GM21717 (cell line): ENCODE measurements at regions not wholly inside any gene's neighbourhood (a gene's known extent, or its start where the extent isn't known, plus 50 kb on each side); places are given as distances from the start of the nearest gene placed in this dataset.

Experiments used
- ATAC-seq: cut with Tn5 transposase; IDR thresholded peaks from one replicate; pipeline ENCODE4 v1.9.1; 2021; ENCODE audit warnings: mild to moderate bottlenecking, moderate library complexity; ENCODE audit not compliant: unreplicated experiment

DNA sequence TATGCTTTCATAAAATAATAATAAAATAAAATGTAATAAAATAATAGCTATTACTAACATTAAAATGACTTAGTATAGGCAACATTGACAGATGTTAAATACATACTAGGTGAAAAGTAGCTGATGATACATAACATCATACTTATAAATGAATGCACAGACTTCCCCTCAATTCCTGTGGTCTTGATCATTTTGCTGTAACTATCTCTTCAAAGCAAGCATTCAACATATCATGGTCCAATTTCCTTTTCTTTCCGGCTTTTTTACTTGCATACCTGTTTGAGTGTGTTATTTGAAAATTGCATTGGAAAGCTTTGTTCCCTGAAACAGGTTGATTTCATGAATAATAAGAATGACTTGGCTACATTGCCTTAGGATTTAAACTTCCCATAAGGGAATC is 309.3 kb downstream of the HDGFL1 start:
- ATAC-seq = no peak

DNA sequence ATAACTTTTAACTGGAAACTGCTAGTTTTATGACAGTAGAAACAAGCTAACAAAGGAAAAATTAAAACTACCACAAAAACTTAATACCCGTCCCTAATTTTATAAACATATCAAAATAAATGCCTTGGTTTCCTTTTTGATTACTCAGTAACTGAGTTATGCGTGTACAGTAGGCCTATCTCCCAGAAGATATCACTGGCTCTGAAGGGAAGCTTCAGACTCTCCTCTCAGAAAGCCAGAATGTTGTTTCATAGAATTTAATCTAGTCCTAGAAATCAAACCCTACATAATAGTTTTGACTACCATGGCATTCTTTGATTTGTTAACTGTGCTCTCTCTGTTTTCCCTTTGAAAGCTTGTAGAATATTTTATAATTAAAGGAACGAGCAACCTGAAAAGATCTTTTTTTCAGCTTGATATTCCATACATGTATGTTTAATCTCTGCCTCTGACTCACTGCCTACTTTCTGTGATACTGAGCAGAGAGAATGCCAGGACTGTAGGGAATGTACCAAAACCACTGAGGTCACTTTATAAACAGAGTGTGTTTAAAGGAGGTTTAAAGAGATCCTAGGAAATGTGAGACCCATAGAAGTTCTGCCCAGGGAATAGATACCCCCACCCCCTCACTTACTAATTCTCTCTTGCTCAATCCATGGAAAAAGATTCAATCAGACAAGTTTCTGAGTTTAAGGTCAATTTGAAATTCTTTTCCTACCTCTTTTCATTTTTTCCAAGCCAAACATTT is 311.5 kb downstream of the HDGFL1 start:
- ATAC-seq = no peak

DNA sequence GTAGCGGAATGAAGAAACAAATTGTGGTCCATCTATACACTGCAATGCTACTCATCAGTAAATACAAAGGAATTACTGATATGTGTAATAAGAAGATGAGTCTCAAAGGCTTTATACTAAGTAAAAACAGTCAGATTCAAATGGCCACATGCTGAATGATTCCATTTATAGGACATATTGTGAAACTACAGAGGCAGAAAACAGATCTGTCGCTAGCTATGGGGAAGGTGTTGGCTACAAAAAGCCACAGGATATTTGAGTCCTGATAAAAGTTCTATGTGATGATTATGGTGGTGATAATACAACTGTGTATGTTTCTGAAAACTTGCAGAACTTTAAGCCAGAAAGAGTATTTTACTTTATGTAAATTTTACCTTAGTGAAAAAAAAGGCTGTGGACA is 313.2 kb downstream of the HDGFL1 start:
- ATAC-seq = no peak

DNA sequence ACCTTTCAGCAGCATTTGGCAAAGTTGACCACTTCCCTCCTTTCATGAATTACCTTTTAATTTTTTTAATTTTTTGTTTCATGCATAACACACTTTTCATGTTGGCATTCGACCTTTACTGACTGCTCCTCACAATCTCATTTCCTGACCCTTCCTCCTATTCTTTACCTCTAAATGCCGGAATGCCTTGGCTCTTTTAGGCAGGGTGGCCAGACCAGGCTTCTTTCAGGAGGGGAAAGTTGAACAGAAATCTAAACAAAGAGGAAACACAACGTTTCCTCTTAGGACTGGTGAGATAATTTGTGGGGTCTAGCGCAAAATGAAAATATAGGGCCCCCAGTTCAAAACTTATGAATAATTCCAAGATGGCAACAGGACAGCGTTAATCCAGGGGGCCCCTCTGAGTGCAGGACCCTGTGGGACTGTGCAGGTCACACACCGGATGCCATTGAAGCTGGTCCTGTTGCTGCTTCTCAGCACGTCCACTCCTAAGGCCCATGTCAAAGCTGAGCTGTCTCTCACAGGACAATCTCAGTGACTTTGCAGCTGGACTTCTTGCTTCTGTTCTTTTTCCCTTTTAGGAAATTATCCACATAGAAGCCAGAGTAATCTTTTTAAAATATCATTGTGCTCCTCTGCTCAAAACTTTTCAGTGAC is 313.8 kb downstream of the HDGFL1 start:
- no peak for ATAC-seq

DNA sequence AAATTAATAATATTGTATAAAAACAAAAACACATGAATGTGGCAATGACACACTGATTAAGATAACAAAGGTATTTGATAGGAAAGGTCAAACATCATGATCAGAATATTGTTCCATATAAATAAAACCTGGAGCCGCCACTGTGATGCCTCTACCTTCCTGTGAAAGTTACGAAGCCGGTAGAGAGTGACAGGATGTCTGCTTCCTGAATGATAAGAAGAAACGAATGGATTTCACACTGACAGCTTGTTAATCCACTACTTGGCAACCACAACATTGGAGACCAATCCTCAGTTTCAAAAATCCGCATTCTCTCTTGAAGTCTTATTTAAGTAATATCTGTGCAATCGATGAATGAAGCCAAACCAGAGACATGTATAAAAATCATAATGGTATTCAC is 315.1 kb downstream of the HDGFL1 start:
- no peak for ATAC-seq

DNA sequence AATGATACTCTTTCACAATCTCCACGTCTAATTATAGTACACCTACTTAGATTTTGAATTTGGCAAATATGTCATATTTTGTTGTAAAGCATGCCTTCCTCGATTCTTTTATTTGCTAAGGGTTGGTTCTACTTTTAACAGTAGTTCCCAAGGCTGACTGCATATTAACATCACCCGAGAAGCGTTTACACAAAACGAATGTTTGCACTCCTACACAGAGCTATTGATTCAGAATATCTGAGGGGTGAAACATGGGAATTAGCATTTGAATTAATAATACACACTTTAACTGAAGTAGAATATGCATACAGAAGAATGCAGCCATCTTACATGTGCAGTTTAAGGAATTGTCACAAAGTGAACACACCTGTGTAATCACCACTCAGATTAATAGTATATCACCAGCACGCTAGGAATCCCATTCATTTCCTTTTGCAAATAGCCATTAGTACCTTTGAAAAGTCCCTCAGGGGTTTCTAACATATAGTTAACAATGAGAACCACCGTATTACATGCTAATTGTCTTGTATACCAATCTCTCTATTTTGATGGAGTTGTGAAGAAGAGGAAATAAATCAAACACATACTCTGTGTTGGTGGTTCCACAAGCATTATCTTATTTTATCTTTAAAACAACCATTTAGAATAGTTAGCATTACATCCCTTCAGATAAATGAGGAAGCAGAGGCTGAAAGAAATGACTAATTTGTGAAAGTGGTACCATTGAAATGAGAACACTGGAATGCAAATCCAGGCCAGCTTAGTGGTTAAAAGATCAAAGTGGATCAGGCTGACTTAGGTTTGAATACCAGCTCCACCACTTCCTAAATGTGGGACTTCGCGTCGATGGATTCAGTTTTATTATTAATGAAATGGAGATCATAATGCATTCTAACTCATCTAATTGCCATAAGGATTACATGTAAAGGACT is 317.6 kb downstream of the HDGFL1 start:
- ATAC-seq = no peak

DNA sequence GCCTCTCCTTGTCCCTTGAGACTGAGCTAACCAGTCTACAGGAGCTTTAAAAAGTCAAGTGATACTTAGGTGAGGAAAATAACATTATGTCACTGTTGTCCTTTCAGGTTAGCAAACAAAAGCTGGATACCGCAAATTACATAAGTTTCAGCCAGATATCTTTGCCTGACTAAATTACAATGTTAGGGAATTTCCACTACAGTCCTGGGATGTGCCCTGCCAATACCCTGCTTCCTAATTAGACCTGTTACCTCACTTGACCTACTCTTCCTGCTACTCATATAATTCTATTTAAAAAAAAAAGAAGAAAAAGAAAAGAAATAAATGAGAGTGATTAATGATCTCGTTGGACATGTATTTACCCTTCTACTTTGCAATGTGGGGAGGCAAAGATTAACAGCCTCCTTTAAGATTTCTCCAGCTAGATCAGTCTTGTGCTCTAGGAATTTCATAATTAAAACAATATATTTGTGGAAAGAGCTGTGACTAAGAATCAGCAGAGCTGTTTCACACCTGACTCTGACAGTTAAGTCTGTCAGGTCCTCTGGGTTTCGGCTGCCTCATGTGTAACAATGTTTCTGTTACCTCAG is 318.9 kb downstream of the HDGFL1 start:
- ATAC-seq = no peak

DNA sequence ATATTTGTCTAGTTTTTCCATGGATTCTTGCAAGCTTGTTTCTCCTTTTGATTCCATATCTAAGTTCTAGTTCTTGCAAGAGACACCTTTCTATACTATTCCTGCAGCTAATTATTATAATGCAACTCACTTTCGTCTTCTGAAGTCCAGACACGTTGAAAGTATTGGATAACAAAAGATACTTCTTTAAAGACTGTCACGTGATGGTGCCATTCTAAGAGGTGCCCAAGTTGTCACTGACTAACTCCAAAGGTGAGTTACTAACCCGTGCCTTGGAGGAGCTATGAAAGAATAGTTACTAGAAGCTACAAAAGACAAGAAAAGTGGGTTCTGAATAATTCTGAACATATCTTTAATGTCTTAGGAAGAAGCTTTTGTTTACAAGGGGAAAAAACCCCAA is 322.6 kb downstream of the HDGFL1 start:
- ATAC-seq = no peak

DNA sequence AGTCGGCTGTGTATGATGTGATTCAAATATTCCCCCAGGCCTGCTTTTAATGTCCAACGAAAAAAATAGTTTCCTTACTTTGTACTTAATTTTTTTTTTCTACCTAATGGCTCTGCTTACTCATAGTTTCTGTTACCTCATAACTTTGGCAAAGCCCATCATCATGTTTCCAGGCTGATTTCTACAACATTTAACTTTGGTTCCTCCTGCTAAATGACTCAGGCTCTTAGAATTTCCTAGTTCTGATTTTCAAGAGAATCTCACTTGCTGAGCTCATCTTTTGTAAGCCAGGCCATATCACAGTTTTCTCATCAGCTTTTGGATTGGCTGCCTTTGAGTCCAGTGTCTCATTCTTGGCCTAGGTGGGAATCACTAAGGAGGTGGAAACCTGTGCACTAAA is 323.1 kb downstream of the HDGFL1 start:
- ATAC-seq = no peak

DNA sequence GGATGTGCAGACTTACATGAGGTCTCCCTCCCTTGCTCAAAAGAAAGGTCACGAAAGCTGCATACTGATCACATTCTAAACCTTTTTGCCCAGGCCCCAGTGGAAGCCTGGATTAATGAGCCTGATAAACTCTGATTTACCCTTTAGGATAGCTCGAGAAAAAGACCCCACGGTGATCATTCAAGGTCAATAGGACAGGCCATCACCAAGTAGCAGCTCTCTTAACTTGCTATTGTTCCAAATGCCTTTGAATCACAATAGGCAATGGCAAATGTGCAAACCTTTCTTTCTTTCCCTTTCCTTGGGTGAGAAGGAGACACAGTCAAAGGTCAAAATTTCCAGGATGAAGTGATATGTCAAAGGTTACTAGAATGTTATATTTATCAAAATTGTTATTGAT is 327.3 kb downstream of the HDGFL1 start:
- no peak for ATAC-seq

DNA sequence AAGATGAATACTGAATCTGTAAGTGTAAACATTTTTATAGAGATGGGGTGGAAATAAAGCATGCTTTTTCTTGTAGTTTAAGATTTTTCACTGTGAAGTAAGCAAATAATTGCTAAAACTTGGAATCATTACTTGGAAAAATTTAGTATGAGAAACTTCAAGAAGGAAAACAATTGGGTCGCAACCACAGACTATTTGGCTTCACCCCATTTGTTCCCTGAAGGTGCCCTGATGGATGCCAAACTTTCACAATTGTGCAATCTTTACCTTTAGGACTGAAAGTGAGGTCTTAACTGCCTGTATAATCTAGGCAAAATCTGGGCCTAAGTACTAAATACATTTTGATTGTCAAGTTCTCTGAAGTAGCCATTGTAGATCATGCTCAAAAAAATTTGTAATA is 330.1 kb downstream of the HDGFL1 start:
- ATAC-seq = no peak

DNA sequence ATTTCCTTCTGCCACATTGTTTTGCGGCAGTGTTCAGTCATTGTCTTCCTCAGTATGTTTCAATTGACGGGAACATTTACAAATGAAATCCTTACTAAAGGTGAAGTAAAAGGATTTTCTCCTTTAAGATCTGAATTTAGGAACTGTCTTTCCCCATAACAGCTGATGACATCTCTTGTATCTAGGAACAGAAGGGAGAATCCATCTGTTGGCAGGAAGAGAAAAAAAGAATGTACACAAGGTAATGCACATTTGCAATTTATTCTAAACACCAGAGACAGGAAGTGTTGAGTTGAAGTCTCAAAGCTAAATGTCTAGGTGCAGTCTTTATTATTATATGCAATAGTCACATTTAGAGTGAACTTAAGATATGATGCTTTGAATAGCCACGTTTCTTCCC is 334.5 kb downstream of the HDGFL1 start:
- no peak for ATAC-seq

DNA sequence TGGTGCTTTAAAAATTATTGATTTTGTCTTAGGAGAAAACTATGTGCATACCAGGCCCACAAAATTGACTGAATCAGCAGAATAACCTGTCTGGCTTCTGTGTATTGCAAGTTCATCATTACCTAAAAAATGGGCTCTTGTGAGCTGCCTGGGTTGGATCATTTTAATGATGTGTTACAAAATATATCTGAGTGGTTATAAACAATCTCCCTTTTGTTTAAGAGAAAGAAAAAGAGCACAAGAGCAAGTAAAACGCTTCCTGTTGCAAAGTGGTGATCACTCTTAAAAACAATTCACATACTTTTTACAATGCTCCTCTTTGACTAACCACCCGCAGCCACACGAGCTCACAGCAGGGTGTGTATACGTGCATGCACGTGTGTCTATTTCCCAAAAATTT is 335.1 kb downstream of the HDGFL1 start:
- no peak for ATAC-seq

DNA sequence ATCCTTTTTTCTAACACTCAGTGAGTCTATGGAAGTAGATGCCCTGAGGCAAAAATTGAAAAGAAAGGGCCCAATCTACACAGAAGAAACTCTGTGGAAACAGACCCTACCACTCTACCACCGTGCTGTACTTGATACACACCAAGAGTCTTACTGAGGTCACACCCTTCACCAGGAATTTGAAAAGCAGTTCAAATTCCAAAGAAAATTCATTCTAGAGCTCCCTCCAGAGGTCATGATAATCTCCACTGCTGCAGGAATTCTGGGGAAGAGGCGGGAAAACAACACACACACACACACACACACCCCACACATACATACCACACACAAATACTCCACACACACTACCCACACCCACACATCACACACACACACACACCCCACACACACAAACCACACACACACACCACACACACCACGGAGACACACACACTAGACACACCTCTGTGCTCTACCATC is 336.8 kb downstream of the HDGFL1 start:
- ATAC-seq = no peak

DNA sequence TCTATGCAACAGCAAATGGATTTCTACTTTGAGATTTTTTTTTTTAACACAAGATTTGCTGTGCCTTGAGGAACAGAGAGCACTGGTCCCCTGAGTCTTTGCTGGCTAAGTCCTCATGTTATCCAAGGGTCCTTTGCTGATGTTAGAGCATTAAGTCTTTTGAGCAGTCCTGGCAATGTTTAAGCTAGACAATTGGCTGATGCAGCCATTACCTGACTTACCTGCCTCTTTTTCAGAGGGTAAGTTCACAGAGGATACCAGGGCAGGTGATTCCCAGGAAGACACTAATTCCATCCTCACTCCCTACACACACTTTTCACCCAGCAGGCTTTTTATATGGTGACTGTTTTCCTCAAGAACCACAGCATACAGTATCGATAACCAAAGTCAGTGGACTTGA is 337.7 kb downstream of the HDGFL1 start:
- ATAC-seq = no peak

DNA sequence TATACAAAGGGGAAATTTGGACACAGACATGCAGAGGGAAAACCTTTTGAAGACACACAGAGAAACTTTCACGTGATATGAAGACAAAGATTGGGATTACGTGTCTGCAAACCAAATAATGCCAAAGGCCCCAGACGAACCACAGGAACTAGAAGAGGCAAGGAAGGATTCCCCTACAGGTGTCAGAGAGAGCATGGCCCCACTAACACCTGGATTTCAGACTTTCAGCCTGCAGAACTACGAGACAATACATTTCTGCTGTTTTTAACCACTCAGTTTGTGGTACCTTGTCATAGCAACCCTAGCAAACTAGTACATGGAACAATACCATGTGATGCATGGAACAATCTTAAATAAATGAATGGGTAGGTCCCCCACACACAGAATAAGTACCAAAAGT is 341.0 kb downstream of the HDGFL1 start:
- ATAC-seq = no peak

DNA sequence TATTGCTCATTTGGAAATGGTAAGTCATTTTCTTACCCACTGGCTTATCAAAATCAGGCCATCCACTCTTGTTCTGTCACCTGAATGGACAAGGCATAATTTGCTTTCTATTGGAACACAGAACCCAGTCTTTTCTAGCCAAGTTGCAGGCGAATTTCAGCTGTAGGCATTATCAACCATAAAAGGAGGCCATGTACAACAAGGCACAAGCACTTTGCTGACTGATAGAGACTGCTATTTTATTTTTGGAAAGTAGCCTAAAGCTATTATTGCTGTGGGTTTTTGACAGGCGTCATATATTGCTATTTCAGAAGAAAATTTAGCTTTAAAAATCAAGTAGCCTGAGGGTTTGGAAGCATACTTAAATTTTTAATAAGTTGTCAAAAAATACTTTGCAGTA is 344.2 kb downstream of the HDGFL1 start:
- ATAC-seq = no peak

DNA sequence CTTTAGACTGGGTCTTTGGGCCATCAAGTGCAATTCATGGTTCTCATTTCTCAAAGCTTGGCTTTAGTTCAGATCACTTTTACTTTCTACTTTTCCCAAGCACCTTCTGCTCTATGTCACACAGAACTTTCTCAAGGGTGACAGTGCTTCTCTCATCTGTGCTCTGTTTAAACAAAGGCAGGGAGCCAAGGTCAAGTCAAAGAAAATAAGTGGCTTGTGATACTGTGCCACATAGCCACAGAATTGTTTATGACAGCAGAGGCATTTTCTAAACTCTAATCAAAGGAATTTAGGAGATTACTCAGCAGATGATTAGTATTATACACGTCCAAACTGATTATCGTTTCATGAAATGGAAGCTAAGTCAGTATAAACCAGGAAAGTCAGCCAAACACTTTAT is 348.0 kb downstream of the HDGFL1 start:
- ATAC-seq = no peak

DNA sequence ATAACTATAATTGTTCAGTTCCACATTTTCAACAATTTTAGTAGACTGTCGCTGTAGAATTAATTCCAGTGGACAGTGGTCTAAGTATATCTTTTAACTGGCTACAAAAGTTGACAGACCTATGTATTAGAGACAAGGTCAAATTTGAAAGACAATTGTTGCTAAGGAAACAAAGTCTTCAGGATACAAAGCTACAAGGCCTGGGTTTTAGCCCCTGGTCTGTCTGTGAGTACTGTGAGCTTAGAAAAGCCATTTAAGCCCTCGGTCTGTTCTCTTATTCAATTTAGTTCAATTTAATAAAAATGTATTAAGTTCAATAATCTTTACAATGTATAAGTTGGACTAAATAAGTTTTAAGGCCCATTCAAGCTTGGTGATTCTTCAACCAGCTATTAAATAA is 352.5 kb downstream of the HDGFL1 start:
- no peak for ATAC-seq

DNA sequence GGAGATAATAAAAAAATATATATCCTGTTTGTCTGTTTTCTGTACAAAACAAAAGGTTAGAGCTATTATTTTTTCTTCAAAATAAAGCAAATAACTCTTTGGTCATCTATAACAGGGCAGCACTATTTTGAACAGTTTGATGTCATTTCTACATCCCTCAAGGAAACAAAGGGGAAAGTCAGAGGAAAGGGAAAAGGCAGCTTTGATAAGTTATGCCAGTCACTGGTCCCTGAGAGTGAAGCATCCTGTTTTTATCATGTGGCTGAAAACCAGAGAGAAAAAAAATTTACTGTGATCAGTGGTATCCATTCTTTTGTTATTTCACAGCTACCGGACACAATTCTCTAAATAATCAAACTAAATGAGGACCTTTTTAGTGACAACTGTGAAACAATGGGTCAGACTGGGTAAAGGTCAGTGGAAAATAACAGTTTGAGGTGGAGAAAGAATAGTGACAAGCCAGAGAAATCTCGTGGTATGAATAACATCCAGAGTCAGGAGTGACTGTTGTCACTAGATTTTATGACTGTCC is 356.0 kb downstream of the HDGFL1 start:
- ATAC-seq = no peak
